ENCODE measurements at regions not wholly inside any gene's neighbourhood (a gene's known extent, or its start where the extent isn't known, plus 50 kb on each side); places are given as distances from the start of the nearest gene placed in this dataset.

DNA sequence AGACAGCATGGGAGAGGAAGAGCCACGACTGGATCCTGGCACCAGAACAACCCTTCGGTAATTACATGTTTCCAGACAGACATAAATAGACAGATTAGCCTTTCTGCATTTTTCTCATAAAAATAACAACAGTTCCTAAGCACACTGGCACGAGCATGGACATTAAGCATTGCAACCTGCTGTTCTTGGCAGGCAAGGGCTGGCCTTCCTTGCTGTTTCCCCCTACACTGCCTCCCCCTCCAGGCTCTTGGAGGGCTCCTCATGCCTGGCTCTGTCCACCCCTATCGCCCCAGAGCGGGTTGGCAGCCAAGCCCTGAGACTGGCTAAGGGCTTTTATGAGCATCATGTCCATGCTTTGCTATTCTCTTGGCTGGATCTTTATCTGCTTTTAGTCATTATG, 89.6 kb downstream of the TTC32 start:
- TF ChIP-seq, protein P1, sequence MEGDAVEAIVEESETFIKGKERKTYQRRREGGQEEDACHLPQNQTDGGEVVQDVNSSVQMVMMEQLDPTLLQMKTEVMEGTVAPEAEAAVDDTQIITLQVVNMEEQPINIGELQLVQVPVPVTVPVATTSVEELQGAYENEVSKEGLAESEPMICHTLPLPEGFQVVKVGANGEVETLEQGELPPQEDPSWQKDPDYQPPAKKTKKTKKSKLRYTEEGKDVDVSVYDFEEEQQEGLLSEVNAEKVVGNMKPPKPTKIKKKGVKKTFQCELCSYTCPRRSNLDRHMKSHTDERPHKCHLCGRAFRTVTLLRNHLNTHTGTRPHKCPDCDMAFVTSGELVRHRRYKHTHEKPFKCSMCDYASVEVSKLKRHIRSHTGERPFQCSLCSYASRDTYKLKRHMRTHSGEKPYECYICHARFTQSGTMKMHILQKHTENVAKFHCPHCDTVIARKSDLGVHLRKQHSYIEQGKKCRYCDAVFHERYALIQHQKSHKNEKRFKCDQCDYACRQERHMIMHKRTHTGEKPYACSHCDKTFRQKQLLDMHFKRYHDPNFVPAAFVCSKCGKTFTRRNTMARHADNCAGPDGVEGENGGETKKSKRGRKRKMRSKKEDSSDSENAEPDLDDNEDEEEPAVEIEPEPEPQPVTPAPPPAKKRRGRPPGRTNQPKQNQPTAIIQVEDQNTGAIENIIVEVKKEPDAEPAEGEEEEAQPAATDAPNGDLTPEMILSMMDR (IDR thresholded peaks at IDR 0.05), result no peak
- TF ChIP-seq EZH2 (IDR thresholded peaks at IDR 0.05; ENCODE audit: borderline replicate concordance, insufficient read depth, low read depth, low read length, poor library complexity, severe bottlenecking), result no peak

Data from B cell (primary cell).